Erythroblast (primary cell): ENCODE measurements at regions not wholly inside any gene's neighbourhood (a gene's known extent, or its start where the extent isn't known, plus 50 kb on each side); places are given as distances from the start of the nearest gene placed in this dataset.

Experiments used
- GATA1 ChIP-seq: IDR thresholded peaks from 2 replicates; pipeline ENCODE4 v1.6.1; 2011; ENCODE audit warnings: low read depth, mild to moderate bottlenecking, control low read depth, low read length, moderate library complexity
- POLR2A ChIP-seq: IDR thresholded peaks from 2 replicates; pipeline ENCODE4 v1.6.1; 2011; ENCODE audit warnings: mild to moderate bottlenecking, low read length

DNA sequence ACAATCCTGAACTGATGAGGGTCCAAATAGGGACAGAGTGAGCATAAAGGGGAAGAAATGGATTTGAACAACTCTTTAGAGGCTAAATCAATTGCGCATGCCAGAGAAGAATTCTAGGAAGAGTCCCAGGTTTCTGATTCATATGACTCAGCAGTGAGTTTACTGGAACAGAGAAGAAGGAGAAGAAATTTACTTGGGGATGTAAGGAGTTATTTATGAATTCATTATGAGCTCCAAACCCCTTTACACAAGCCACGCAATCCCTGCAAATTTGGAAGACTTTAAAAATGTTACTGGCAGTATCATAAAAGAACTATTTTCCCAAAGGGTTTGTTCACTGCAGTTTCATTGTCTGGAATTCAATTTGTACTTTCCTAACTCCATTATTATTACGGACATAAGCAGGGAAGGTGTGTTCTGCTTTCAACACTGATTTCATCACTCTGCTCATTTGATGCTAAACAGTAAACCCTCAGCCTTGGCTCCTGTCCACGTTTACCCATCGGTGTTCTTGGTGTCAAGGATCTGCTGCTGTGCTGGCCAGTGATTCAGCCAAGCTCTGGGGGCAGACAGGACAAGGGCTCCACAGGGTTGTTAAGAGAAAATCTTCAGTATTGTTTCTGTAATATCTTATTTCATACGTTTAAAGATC is 273.7 kb downstream of the HNRNPD start:
- TF ChIP-seq POLR2A (no peak), GATA1 (no peak)
